GM12891 (cell line): ENCODE measurements at regions not wholly inside any gene's neighbourhood (a gene's known extent, or its start where the extent isn't known, plus 50 kb on each side); places are given as distances from the start of the nearest gene placed in this dataset.

Source experiments
- POLR2A ChIP-seq: IDR thresholded peaks from 2 replicates; pipeline ENCODE4 v1.6.1; 2011; ENCODE audit warnings: low read depth, low read length, control low read depth
- POLR2AphosphoS5 ChIP-seq: IDR thresholded peaks from 2 replicates; pipeline ENCODE4 v1.6.1; 2011; ENCODE audit warnings: low read depth, low read length, control low read depth
- POU2F2 ChIP-seq: IDR thresholded peaks from 2 replicates; pipeline ENCODE4 v1.6.1; 2011; ENCODE audit warnings: low read depth, mild to moderate bottlenecking, control low read depth, low read length, moderate library complexity
- SPI1 ChIP-seq: IDR thresholded peaks from 2 replicates; pipeline ENCODE4 v1.6.1; 2011; ENCODE audit warnings: low read depth, low read length, control low read depth
- TAF1 ChIP-seq: IDR thresholded peaks from 2 replicates; pipeline ENCODE4 v1.6.1; 2011; ENCODE audit warnings: low read depth, low read length, control low read depth

DNA sequence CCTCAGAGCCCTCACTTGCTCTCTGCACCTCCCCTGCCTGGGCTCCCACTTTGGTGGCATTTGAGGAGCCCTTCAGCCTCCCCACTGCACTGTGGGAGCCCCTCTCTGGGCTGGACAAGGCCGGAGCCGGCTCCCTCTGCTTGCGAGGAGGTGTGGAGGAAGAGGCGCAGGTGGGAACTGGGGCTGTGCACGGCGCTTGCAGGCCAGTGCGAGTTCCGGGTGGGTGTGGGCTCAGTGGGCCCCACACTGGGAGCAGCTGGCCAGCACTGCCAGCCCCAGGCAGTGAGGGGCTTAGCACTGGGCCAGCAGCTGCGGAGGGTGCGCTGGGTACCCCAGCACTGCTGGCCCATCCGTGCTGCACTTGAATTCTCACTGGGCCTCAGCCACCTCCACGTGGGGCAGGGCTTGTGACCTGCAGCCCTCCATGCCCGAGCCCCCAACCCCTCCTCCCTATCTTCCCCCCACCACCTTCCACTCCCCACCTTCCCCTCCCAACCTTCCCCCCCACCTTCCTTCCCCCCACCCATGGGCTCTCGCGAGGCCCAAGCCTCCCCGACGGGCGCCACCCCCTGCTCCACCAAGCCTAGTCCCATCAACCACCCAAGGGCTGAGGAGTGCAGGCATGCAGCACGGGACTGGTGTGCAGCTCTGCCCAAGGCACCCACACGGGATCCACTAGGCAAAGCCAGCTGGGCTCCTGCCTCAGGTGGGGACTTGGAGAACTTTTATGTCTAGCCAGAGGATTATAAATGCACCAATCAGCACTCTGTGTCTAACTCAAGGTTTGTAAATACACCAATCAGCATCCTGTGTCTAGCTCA lies 113.5 kb upstream of the BEND4 start:
- TF ChIP-seq POLR2AphosphoS5 (no peak), POLR2A (no peak), SPI1 (no peak), POU2F2 (no peak), TAF1 (no peak)
